ENCODE measurements at regions not wholly inside any gene's neighbourhood (a gene's known extent, or its start where the extent isn't known, plus 50 kb on each side); places are given as distances from the start of the nearest gene placed in this dataset.

DNA sequence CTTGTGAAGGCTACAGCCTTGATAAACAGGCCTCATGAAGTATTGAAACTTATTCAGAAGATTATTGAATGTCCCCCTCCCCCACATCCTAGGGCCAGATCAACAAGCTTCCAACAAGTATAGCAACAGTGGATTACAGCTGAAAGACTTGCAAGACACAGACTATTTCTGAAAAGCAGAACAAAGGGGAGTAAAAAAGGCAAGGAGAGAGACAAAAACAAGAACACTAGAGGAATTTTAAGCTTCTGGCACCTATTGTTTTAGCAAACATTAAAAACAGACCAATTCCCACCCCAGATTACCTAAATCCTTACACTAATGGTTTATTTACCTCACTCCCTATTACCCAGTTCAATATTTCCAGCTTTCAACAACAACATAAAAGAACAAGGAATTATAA is 446.3 kb upstream of the FSTL5 start:
- TF ChIP-seq, protein P1, sequence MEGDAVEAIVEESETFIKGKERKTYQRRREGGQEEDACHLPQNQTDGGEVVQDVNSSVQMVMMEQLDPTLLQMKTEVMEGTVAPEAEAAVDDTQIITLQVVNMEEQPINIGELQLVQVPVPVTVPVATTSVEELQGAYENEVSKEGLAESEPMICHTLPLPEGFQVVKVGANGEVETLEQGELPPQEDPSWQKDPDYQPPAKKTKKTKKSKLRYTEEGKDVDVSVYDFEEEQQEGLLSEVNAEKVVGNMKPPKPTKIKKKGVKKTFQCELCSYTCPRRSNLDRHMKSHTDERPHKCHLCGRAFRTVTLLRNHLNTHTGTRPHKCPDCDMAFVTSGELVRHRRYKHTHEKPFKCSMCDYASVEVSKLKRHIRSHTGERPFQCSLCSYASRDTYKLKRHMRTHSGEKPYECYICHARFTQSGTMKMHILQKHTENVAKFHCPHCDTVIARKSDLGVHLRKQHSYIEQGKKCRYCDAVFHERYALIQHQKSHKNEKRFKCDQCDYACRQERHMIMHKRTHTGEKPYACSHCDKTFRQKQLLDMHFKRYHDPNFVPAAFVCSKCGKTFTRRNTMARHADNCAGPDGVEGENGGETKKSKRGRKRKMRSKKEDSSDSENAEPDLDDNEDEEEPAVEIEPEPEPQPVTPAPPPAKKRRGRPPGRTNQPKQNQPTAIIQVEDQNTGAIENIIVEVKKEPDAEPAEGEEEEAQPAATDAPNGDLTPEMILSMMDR (IDR thresholded peaks at IDR 0.05; ENCODE audit: extremely low read depth, missing control alignments): no peak
- DNase-seq (ENCODE audit: low spot score): no peak

DNA sequence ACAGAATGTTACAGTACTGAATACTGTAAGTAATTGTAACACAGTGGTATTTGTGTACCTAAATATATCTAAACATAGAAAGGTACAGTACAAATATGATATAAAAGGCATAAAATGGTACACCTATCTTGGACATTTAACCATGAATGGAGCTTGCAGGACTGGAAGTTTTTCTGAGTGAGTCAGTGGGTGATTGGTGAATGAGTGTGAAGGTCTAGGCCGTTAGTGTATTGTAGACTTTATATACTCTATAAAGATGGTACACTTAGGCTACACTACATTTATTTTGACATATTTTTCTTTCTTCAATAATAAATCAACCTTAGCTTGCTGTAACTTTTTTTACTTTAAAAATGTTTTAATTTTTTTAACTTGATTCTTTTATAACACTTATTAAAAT is 422.5 kb upstream of the FSTL5 start:
- TF ChIP-seq, protein P1 (IDR thresholded peaks at IDR 0.05; ENCODE audit: extremely low read depth, missing control alignments): no peak
- no peak for DNase-seq (ENCODE audit: low spot score)

DNA sequence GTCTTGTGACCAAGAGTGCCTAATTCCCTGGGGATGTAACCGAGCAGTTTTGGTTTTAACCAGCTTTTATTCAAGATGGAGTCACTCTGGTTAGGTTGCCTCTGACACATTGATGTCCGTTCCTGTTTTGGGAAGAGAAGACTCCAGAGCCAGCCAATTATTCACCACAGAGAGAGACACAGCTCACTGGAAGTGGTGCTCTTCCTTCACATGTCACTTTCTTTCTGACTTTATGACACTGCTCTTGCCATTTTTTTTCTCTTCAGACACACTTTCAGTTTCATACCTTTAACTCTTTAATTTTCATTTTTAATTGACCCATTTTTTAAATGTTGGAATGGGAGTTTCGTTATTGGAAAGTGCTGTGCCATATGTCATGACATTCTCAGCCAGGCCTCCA is 418.4 kb upstream of the FSTL5 start:
- TF ChIP-seq, protein P1 (IDR thresholded peaks at IDR 0.05; ENCODE audit: extremely low read depth, missing control alignments): no peak

DNA sequence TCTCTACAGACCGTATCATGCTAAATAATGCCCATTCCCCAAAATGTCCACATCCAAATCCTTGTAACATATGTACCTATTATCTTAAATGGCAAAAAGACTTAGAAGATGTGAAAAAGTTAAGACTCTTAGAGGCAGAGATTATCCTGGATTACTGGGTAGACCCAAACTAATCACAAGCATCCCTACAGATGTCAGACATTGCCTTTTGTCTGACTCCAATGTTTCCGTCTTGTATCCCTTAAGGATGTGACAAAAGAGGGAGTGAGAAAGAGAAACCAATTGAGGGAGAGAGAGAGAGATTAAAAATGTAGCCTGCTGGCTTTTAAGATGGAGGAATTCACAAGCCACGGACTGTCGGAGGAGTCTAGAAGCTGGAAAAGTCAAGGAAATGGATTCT is 401.9 kb upstream of the FSTL5 start:
- no peak for DNase-seq (ENCODE audit: low spot score)
- TF ChIP-seq, protein P1 (IDR thresholded peaks at IDR 0.05; ENCODE audit: extremely low read depth, missing control alignments): no peak

More for the DNA sequence above, 418.4 kb upstream of the FSTL5 start:
- DNase-seq (ENCODE audit: low spot score): no peak

DNA sequence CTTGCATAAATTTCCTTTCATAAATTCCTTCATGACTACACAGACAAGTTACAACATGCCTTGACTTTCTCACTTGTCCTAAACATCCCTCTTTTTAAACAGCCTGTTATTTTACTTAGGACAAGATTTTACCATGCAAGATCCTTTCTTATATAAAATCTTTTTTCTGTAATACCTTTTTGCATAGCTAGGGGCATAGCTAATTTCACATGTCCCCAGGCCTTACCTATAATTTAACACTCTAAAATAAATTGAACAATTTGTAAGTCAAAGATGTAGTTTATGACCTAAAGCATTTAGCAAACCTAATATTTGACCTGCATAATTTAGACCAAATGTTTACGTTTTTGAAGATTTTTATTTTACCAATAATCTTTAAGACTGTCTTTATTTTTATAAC is 396.3 kb upstream of the FSTL5 start:
- DNase-seq (ENCODE audit: low spot score): no peak
- TF ChIP-seq, protein P1 (IDR thresholded peaks at IDR 0.05; ENCODE audit: extremely low read depth, missing control alignments): no peak

DNA sequence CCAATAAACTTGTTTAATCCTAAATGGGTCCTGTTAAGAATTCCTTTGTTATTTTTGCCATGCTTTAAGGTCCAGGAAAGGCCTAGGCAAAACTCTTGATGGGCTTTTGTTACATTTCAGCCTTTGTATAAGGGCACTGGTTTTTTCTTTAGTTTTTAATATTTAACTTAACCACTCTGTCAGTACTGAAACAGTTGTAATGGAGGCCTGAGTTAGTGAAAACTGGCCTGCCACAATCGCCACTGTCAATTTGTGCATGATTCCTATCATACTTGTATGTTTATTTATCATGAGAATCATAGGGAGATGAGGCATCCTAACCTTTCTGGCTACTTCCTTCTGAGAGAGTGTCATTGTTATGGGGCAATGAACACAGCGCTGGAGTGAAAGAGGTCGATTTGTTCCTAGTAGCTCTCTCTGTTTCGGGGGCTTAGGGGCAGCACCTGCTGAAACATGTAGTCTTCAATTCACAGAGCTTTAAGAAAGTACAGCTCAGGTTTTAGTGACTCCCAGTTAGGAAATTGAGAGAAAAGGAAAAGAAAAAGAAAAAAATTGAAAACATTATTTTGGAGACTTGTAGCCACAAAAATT is 393.8 kb upstream of the FSTL5 start:
- TF ChIP-seq, protein P1 (IDR thresholded peaks at IDR 0.05; ENCODE audit: extremely low read depth, missing control alignments): no peak

DNA sequence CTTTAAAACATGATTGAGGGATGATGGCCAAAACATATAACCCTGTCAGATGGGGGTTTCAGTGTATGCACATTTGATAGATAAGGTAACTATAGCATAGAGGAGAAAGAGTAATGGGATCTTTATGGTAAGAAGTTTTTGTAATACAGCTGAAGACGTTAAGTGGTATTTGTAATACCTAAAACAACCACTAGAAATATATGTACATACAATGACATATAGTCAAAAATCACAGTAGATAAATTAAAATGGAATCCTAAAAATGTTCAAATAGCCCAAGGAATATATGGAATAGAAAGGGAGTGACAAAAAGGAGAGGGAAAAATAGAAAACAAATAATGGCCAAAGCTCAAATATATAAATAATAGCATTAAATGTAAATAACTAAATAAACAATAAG is 371.3 kb upstream of the FSTL5 start:
- DNase-seq (ENCODE audit: low spot score): no peak
- TF ChIP-seq, protein P1 (IDR thresholded peaks at IDR 0.05; ENCODE audit: extremely low read depth, missing control alignments): no peak

More for the DNA sequence above, 393.8 kb upstream of the FSTL5 start:
- DNase-seq (ENCODE audit: low spot score): no peak
